ENCODE measurements at regions not wholly inside any gene's neighbourhood (a gene's known extent, or its start where the extent isn't known, plus 50 kb on each side); places are given as distances from the start of the nearest gene placed in this dataset.
A peak's percentile ranks its signal among the peaks of the same experiment; 100 is the strongest.
"Not testable (repeated sequence)": the region's sequence is repeated elsewhere in the genome, so short reads cannot be mapped to it uniquely, and the experiment has no call there.

DNA sequence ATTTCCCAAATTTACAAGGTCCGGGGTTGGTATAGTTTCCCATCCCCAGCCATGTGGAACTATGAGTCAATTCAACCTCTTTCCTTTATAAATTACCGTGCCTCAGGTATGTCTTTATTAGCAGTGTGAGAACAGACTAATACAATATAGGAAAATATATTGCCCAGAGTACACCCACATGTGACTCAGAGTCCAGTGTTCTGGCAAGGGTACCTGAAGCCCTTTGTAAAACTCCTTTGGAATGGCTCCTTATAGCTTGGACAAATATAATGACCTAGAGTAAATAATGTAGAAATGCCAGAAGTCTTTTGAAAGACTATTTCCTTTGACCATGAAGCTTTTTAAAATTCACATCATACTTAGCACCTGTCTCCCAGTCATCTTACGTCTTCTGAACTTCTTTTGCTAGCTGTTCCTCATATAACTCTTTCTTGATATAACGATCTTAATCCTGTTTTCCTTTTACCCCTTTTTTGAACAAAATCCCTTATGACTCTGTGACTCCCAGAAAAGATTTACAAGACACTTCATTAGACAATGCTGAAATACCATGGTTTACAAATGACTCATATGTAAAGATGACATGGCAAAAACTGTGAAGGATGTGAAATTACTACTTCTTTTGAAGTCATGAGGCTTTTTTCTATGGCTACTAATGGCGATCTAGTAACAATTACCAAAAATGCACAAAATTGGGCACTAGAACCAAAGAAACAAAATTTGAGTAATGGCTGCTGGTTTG lies 408.9 kb downstream of the NAP1L3 start:
- Mint-ChIP-seq H3K36me3 (ENCODE audit: low read depth) (no peaks in the 10 kb centered on the region), H3K9me3 (no peaks in the 10 kb centered on the region), H3K4me1 (no peaks in the 10 kb centered on the region), H3K4me3 (no peak overlapping the region), H3K27ac (no peak overlapping the region), H3K27me3 (ENCODE audit: insufficient read depth) (no peaks in the 10 kb centered on the region)
- Histone ChIP-seq H3K27ac (ENCODE audit: low read depth, low read length) (no peak overlapping the region), H3K9me3 (ENCODE audit: control insufficient read depth, low read length) (no peaks in the 10 kb centered on the region), H3K27me3 (ENCODE audit: control insufficient read depth, insufficient read depth, low read length, poor library complexity, severe bottlenecking) (no peaks in the 10 kb centered on the region), H3K36me3 (ENCODE audit: control insufficient read depth, insufficient read depth, low read length) (no peaks in the 10 kb centered on the region), H3K4me1 (ENCODE audit: control insufficient read depth, insufficient read depth, low read length) (no peaks in the 10 kb centered on the region), H3K9ac (ENCODE audit: extremely low read depth, low read length, poor library complexity, severe bottlenecking) (no peak overlapping the region), H3K4me3 (ENCODE audit: low read length) (no peak overlapping the region)
- TF ChIP-seq, protein P1, sequence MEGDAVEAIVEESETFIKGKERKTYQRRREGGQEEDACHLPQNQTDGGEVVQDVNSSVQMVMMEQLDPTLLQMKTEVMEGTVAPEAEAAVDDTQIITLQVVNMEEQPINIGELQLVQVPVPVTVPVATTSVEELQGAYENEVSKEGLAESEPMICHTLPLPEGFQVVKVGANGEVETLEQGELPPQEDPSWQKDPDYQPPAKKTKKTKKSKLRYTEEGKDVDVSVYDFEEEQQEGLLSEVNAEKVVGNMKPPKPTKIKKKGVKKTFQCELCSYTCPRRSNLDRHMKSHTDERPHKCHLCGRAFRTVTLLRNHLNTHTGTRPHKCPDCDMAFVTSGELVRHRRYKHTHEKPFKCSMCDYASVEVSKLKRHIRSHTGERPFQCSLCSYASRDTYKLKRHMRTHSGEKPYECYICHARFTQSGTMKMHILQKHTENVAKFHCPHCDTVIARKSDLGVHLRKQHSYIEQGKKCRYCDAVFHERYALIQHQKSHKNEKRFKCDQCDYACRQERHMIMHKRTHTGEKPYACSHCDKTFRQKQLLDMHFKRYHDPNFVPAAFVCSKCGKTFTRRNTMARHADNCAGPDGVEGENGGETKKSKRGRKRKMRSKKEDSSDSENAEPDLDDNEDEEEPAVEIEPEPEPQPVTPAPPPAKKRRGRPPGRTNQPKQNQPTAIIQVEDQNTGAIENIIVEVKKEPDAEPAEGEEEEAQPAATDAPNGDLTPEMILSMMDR (conservative IDR thresholded peaks at IDR 0.05) = no peak
- DNase-seq = no peak
- WGBS, 2 experiments (ENCODE audit: insufficient coverage in 1 of 2, insufficient read length in 1 of 2) = 97 to 100% methylated on average over 1 to 4 of the region's 5 CpGs

DNA sequence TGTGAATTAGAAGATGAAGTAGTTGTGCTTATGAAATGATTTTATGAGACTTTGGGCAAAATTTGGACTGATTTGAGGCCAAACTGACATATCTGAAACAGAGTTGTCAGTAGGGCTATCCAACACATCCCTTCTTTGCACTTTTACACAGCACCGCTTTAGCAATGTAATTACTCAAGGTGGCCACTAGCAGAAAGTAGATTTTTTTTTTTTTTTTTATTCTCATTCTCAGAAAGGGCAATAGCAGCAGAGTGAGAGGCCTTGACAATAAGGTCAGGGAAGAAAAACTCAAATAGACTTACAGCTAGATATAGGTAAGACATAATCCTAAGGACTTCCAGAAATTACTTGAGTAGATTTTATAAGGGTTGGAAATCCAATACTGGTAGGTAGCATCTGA lies 414.3 kb downstream of the NAP1L3 start:
- Mint-ChIP-seq H3K9me3 (no peaks in the 10 kb centered on the region), H3K36me3 (ENCODE audit: low read depth) (no peaks in the 10 kb centered on the region)
- no peak for DNase-seq

DNA sequence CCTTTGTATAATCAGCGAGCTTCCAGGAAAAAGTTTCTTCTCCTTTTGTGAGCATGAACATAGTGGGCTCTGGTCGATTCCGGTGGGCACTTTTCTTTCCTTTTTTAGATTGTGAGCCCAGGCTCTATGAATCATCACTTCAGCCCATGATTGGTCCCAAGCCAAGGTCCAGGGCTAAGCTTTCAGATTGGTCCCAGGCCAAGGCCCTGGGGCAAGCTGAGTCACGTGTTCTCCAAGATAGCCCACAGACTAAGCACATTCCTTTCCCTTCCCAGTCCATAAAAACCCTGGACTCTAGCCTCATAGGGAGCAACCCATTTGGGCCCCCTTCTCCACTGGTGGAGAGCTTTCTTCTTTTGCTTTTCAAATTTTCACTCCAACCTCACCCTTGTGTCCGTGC lies 430.5 kb downstream of the NAP1L3 start:
- H3K4me3 ChIP-seq (ENCODE audit: low read length) = no peak overlapping the region
- H3K36me3 Mint-ChIP-seq (ENCODE audit: low read depth) = no peaks in the 10 kb centered on the region
- no peaks in the 10 kb centered on the region for H3K4me1 Mint-ChIP-seq
- H3K27ac Mint-ChIP-seq = no peak overlapping the region
- no peaks in the 10 kb centered on the region for H3K9me3 ChIP-seq (ENCODE audit: control insufficient read depth, low read length)
- H3K27ac ChIP-seq (ENCODE audit: low read depth, low read length) = no peak overlapping the region
- no peak overlapping the region for H3K4me3 Mint-ChIP-seq
- no peaks in the 10 kb centered on the region for H3K27me3 Mint-ChIP-seq (ENCODE audit: insufficient read depth)
- H3K9ac ChIP-seq (ENCODE audit: extremely low read depth, low read length, poor library complexity, severe bottlenecking) = no peak overlapping the region
- H3K36me3 ChIP-seq (ENCODE audit: control insufficient read depth, insufficient read depth, low read length) = no peaks in the 10 kb centered on the region
- no peak for DNase-seq
- 92 to 100% methylated on average over 2 to 5 of the region's 5 CpGs for WGBS, 2 experiments (ENCODE audit: insufficient coverage in 1 of 2, insufficient read length in 1 of 2)
- no peaks in the 10 kb centered on the region for H3K4me1 ChIP-seq (ENCODE audit: control insufficient read depth, insufficient read depth, low read length)
- H3K9me3 Mint-ChIP-seq = peaks cover 11% of the 10 kb centered on the region
- no peaks in the 10 kb centered on the region for H3K27me3 ChIP-seq (ENCODE audit: control insufficient read depth, insufficient read depth, low read length, poor library complexity, severe bottlenecking)
- TF ChIP-seq, protein P1 (conservative IDR thresholded peaks at IDR 0.05) = no peak

More for the DNA sequence above, 414.3 kb downstream of the NAP1L3 start:
- TF ChIP-seq, protein P1 (conservative IDR thresholded peaks at IDR 0.05) = peak; percentile 66
- 80% methylated on average over 1 of the region's 1 CpG; no CpG with 5 or more reads in 1 of the 2 experiments for WGBS, 2 experiments (ENCODE audit: insufficient coverage in 1 of 2, insufficient read length in 1 of 2)
- Histone ChIP-seq H3K9ac (ENCODE audit: extremely low read depth, low read length, poor library complexity, severe bottlenecking) (no peak overlapping the region), H3K4me1 (ENCODE audit: control insufficient read depth, insufficient read depth, low read length) (no peaks in the 10 kb centered on the region), H3K4me3 (ENCODE audit: low read length) (no peak overlapping the region), H3K27me3 (ENCODE audit: control insufficient read depth, insufficient read depth, low read length, poor library complexity, severe bottlenecking) (no peaks in the 10 kb centered on the region), H3K9me3 (ENCODE audit: control insufficient read depth, low read length) (no peaks in the 10 kb centered on the region), H3K27ac (ENCODE audit: low read depth, low read length) (no peak overlapping the region), H3K36me3 (ENCODE audit: control insufficient read depth, insufficient read depth, low read length) (no peaks in the 10 kb centered on the region)
- Mint-ChIP-seq H3K4me3 (no peak overlapping the region), H3K4me1 (no peaks in the 10 kb centered on the region), H3K27me3 (ENCODE audit: insufficient read depth) (no peaks in the 10 kb centered on the region), H3K27ac (no peak overlapping the region)

DNA sequence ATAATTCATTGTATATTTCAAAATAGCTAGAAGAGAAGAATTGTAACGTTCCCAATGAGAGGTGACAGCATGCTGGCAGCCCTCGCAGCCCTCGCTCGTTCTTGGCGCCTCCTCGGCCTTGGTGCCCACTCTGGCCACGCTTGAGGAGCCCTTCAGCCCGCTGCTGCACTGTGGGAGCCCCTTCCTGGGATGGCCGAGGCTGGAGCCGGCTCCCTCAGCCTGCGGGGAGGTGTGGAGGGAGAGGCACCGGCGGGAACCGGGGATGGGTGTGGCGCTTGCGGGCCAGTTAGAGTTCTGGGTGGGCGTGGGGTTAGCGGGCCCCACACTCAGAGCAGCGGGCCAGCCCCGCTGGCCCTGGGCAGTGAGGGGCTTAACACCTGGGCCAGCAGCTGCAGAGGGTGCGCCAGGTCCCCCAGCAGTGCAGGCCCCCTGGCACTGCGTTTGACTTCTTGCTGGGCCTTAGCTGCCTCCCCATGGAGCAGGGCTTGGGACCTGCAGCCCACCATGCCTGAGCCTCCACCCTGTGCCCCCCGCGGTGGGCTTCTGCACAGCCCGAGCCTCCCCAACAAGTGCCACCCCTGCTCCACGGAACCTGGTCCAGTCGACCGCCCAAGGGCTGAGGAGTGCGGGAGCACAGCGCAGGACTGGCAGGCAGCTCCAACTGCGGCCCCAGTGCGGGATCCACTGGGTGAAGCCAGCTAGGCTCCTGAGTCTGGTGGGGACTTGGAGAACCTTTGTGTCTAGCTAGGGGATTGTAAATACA lies 437.7 kb downstream of the NAP1L3 start:
- not testable (repeated sequence) for H3K27ac ChIP-seq (ENCODE audit: low read depth, low read length); H3K36me3 ChIP-seq (ENCODE audit: control insufficient read depth, insufficient read depth, low read length); H3K27me3 ChIP-seq (ENCODE audit: control insufficient read depth, insufficient read depth, low read length, poor library complexity, severe bottlenecking); H3K27me3 Mint-ChIP-seq (ENCODE audit: insufficient read depth); H3K27ac Mint-ChIP-seq; H3K4me1 Mint-ChIP-seq; H3K4me1 ChIP-seq (ENCODE audit: control insufficient read depth, insufficient read depth, low read length); H3K4me3 Mint-ChIP-seq; H3K9ac ChIP-seq (ENCODE audit: extremely low read depth, low read length, poor library complexity, severe bottlenecking); DNase-seq; H3K9me3 ChIP-seq (ENCODE audit: control insufficient read depth, low read length); H3K4me3 ChIP-seq (ENCODE audit: low read length); H3K36me3 Mint-ChIP-seq (ENCODE audit: low read depth)
- peaks cover 19% of the 10 kb centered on the region for H3K9me3 Mint-ChIP-seq
- 92% methylated on average over 32 of the region's 32 CpGs; no CpG with 5 or more reads in 1 of the 2 experiments for WGBS, 2 experiments (ENCODE audit: insufficient coverage in 1 of 2, insufficient read length in 1 of 2)

All from endodermal cell (in vitro differentiated cells).